ENCODE measurements at regions not wholly inside any gene's neighbourhood (a gene's known extent, or its start where the extent isn't known, plus 50 kb on each side); places are given as distances from the start of the nearest gene placed in this dataset.

DNA sequence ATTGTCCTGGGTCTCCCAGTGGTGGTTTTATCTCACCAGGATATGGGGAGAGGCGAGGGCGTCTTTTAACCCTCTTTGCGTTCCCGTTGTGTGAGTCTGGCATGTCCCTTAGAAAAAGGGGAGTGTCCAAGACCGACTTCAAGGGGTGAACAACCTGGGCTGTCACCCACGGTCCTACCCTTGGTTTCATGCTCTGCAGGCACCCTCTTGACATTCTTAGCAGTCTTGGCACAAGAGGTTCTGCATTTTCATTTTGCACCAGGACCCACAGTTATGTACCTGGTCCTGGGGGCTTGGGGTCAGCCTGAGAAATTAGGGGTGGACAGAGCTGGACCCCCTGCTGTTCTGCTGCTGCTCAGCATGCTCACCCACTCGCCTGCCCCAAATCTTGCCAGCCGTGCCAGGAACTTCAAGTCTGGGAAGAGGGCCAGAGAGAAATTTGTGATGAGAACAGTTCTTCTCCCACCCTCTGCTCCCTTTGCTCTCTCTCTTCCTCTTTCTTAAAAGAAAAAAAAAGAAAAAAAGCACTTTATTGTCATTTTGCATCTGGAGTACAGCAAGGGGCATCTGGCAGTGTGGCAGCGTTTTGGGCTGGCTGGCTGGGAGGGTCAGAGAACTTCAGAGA is 471.2 kb downstream of the MIAT start:
- DNase-seq: no peak

DNA sequence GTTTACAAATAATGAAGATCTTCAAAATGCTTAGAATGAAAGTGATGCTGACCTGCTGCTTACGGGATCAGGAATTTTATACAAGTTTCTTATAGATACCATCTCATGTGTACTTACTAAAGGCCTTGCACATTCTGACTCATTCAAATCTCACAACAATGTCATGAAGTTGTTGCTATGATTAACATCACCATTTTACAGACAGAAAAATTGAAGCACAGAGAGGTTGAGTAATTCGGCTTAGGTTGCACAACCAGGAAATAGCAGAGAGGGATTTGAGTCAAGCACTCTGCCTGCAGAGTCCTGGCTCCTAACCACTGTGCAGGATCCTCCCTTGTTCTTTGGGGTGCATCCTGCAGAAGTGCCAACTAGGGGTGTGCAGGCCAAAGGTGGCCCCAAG is 471.9 kb downstream of the MIAT start:
- DNase-seq: peak; percentile 71

DNA sequence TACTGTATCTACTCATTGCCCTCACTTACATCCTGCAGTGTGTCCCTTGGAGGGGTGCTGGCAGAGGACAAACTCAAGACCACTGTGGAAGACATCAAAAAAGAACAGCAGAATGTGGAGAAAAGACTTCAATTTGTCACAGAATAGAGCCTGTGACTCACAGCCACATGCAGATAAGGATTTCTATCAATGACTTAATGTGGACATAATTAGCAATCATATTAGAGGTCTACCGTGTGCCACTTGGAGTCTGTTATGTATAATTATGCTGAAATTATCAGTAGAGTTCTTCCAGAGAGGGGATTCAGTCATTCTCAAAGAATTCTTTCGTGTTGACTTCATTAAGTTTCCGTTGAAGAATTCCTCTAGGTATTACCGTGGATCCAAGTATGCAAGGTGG is 473.5 kb downstream of the MIAT start:
- no peak for DNase-seq

DNA sequence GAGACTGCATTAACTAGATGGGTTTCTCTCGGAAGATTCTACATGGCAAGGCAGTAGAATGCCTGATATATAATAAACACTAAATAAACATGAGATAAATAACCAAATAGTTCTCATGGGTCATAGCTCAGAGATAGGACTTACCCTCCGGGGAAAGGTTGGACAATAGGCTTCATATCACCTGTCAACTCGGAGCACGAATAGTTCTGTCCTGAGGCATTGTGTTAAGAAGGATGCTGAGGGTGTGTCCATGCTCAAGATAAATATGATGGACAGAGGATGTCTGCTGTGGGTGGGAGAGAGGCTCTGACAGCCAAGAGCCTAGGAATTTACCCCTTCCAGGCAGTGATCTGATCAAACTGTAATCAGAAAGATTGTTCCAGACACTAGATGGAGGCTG is 474.0 kb downstream of the MIAT start:
- DNase-seq: no peak

DNA sequence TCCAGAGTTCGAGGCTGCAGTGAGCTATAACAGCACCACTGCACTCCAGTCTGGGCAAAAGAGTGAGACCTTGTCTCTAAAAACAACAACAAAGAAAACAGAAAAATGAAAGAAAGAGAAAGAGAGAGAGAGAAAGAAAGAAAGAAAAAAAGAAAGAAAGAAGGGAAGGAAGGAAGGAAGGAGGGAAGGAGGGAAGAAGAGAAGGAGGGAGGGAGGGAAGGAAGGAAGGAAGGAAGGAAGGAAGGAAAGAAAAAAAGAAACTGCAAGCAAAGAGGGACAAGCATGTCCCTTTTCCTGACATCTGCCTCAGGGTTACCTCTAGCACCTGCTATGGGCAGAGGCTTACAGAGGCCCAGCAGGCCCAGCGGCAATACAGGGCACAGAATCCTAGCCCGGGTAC is 475.0 kb downstream of the MIAT start:
- DNase-seq: no peak

DNA sequence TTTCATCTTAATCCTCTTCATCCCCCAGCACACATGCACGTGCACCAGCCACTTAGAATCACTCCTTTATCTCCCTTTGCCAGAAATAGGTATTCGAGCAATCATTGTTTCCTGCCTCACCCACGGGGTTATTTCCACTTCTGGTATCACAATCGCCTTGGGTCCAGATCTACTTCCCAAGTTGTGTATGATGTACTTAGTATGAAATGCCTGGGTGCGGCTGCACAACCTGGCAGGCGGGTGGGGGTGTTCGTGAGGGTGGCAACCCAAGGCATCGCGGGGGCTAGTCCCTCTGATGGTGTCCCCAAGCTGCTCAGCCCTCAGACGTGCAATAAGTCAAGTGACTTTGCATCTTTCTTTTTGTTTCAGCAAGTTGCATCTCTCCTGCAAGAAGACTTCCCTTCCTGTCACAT is 475.6 kb downstream of the MIAT start:
- DNase-seq: no peak

DNA sequence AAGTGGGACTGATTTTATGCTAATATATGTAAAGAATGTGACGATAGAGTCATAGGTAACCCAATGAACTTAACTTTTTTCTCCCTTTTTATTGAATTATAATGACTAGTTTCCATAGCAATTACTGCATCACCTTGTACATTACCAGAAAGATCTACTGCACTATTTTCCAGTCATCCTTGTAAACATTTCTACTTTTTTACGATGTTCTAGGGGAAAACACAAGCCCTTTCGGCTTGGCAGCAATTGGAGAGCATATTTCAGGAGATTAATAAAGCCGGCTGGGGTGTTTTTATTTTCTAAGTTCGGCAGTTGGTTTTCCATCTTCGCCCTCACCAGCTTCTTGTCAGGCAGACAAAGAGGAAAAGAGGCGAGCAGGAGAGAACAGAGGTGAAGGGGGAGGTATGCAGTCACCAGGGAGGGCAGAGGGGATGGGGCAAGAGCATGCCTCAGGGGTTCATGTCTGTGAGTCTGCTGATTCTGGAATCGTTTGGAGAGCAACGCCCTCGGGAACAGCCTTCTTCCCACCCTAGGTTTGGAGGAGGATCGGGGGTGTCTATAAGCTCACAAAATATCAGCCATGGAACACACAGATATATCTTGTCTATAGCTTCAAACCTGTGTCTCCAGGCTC is 476.4 kb downstream of the MIAT start:
- DNase-seq: no peak

DNA sequence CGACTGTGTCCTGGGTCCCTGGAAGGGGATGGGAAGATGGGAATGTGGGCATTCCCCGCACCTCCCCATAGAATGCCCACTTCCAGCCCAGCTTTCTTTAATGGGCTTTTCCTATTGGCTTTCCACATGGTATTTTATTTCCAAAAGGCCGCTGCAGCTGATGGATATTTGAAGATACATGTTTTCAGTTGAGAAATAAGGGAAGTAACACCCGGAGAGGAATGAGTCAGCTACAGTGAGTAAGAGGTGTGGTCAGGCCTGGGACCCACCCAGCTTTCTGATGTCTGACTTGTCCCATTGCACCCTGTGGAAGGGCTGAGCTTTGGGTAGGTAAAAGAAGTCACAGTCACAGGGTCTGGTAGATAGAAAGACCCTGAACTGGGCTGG is 476.9 kb downstream of the MIAT start:
- DNase-seq: peak; percentile 69

DNA sequence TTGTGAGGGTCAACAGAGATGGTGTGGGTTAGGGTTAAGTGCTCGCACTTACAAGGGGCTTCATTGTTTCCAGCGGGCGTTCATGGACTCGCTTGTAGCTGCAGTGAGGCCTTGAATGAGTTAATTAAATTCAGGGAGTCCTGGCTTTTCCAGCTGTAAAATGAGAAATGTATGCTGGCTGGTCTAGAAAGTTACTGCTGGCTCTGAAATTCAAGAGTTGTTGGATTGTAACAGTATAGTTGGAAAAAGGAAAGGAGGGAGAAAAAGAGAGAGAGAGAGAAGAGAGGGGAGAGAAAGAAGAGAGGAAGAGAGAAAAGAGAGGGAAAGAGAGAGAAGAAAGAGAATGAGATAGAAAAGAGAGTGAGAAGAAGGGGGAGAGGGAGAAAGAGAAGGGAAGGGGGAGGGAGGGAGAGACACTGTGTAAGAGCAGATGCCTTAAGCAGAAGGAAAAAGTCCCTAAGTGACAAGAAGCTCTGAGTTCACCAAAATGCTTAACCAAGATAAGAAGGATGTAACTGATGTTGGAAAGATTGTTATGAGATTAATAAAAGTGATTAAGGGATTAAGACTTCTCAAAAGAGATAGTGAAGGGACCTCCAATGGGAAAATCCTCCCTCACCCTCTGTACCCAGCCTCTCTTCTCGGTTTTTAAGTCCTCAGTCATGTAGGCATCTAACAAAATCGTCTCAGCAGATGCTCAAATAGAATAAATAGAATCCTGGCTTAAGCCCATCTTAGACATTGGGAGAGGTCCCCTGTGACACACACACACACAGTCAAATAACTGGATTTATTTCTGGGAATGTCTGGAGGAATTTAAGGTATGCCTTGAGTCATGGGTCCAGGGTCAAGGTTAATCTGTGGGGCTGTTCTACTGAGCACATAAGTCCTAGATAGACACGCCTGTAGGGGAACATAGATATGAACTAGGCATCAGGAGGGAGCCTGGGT is 477.9 kb downstream of the MIAT start:
- no peak for DNase-seq

DNA sequence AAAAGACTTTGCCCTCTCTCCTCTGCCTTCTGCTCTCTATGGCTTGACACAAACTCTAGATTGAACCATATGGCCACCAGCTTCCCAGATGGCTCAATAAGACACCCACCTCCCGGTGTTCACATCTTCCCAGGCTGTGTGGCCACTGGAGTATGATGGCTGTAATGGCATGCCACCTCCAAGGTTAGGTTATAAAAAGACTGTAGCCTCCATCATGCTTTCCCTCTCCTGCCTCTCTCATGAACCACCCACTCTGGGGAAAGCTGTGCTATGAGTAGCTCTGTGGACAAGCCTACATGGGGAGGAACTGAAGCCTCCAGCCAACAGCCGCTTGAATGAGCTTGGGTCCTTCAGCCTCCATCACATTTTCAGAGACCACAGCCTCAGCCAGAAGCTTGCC is 479.2 kb downstream of the MIAT start:
- DNase-seq: no peak

DNA sequence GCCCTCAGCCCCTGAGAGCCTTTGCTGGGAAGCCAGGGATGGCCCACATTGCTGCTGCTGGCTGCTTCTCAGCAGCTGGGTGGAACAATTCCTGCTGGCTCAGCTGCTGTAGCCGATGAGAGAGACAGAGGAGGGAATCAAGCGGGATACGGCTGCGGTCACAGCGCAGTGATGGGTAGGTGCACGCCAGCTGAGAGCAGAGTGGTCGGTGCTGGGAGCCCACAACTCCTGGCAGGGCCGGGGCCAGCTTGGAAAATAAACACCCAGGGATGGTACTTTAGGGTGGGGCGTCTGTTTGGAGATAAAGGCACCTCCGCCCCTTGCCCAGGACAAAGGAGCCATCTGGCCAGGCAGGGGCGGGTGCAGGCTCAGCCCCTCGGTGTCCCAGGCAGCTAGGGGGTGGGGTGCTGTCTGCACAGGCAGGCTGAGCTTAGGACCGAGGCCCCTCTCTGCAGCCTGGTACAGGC is 480.5 kb downstream of the MIAT start:
- no peak for DNase-seq

DNA sequence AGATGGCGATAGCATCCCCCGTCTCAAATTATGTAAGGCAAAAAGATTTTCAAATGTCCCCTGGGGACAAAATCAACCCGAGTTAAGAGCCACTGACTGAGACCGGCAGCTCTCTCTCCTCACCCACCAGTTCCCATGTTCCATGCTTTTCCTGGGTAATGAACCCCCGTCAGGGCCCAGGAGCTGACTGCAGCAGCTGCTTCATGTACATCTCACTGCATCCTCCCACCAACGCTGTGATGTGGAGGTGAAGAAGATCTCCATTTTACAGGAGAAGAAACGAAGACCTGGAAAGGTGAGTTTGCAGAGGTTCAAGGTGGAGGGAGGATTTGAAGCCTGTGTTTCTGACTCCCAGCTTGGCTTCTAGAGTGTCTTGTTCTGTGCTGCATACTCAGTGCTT is 481.1 kb downstream of the MIAT start:
- DNase-seq: no peak

DNA sequence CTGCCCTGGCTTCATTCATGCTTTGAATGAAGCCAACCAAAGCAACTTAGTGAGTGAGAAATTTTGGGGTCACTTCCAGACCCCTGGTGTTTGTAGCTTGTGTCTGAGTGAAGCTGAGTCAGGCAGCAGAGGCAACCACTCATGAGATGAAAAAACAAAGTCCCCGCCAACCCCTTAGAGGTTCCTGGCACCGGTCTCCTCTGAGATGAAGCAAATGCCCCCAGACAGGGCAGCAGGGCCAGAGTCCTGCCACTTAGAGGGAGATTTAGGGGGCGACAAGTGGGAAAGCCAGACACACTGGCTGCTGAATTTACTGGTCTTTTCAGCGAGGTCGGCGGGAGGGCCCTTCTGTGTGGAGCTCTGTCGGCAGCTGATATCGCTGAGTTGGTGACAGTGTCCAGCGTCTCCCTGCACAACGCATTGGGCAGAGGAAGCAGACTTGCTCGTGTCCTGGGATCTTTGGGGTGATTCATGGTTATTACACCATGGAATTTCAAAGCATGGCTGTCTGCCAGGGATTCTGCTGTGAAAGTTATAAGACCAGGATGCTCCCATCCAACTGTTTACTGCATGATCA is 482.6 kb downstream of the MIAT start:
- no peak for DNase-seq

DNA sequence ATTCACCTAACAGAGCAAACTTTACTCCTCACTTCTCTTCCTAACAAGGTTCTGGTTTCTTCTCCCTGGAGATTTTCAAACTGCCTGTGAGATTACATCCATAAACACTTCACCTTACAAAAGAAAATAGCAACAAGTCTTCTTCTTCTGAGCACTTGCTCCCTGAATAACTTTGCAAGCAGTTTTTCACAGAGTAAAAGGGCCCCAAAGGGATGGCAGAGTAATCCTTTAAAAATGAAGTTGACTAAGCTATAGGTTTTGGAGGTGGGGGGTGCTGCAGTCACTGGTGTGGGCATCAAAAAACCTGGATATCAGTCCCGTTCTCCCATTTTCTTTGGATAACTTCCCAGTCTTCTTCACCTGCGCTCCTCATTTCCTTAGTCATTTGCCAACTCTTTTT is 484.9 kb downstream of the MIAT start:
- no peak for DNase-seq

DNA sequence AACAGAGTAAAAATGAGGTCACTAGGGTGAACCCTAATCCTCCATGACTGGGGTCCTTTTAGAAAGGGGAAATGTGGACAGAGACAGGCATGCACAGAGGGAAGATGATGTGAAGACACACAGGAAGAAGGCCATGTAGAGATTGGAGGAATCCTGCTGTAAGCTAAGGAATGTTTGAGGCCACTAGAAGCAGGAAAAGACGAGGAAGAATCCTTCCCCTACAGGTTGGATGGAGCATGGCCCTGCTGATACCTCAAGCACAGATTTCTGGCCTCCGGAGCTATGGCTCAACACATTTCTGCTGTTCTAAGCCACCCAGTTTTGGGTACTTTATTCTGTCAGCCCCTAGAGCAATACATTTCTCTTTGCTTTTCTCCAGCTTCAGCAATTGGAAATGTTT is 486.9 kb downstream of the MIAT start:
- no peak for DNase-seq

DNA sequence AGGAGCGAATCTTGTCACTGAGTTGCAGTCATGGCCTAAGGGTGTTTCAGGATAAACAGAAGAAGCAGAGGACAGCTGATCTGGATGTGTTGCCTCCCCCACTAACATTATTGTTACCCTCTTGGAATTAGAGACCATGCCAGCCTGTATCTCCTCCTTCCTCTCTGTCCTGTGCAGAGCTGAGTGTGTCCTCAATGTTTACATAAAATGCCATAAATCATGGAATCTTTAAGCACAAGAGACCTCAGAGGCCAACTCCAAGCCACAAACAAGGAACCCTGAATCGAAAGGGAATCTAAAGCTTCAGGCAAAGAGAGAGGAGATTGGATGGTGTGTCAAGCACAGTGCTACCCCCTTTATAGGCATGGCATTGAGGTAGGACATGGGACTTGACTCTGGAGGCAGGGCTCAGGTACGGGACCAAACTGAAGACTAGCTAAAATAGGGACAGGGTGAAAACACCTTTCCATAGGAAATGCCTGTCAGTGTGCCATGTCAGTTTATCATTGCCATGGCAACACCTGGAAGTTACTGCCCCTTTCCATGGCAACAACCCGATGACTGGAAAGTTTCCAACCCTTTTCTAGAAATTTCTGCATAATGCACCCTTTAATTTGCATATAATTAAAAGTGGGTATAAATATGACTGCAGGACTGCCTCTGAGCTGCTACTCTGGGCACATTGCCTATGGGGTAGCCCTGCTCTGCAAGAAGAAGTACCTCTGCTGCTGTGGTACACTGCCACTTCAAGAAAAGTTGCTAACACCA is 489.7 kb downstream of the MIAT start:
- no peak for DNase-seq

DNA sequence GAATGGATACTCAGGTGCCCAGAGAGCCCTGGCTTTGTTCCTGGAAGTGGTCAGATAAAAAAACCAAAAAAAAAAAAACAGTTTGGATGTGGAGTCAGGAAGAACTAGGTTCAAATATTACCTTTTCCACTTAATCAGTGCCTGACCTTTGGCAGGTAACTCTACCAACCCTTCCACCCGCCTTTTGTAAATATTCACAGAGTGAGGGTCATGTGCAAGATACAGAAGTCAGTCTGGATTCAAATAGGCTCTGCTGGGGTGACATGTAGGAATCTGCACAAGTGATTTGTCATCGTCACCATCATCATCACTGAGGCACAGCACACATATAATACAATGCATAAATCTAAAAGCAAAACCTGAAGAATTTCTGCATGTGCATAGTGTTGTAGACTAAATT is 490.7 kb downstream of the MIAT start:
- no peak for DNase-seq

DNA sequence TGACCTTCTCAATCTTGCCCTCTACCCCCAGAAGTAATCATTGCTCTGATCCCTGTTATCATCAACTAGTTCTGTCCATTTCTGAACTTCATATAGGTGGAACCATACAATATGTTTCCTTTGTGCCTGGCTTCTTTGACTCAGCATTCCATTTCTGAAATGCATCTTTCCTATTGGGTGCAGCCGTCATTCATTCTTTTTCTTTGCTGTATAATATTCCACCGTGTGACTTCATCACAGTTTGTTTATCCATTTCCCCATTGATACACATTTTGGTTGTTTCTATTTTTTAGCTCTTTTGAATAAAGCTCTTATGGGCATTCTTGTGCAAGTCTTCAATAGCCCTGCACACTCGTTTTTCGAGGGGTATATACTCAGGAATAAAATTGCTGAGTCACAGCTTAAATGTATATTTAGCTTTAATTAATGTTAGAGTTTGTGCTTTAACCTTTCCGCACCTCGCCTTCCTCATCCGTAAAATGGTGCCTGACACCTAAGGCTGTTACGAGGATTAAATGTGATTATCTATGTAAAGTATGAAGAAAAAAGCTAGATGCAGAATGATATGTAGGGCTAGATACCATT is 491.6 kb downstream of the MIAT start:
- no peak for DNase-seq

DNA sequence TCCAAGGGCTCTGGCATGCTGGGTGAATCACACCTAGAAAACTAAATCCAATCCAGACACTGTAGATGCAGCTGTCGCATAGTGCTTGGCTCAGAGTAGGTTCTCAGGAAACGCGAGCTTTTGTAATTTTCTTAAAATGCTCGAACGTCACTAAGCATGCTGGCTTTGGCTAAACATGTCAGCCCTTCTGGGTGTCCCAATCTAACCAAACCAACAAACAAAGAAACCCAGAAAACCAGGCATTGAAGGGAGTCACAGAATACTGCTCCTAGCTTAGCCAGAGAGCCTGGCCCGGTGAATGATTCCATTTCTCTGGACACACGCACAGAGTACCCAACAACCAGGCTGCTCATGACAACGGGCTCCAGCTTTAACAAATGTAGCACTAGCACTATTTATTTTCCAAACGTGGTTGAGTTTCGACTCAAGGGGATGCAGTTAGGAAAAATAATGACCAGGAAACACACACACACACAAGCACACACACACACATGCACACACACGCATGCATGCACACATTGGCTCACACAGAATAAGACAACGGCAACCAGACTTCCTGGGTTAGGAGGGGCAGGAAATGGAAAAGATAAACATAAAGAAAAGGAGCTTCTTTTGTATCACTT is 492.6 kb downstream of the MIAT start:
- no peak for DNase-seq

DNA sequence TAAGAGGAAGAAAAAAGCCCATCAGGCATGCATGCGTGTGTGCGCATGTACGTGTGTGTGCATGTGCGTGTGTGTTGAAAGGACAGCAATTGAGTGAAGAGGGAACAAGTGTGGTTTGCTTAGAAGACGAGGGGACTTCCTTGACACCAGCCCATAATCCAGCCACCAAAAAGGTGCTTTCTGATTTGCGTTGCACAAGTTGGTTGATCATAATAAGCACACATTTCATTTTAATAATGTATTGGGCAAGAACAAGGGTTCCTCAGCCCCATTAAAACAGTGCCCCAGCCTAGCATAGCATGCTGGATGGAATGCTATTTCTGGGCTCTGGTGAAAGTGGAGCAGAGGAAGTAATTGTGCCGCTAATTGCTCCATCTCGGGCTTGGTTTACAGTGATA is 493.2 kb downstream of the MIAT start:
- no peak for DNase-seq

DNA sequence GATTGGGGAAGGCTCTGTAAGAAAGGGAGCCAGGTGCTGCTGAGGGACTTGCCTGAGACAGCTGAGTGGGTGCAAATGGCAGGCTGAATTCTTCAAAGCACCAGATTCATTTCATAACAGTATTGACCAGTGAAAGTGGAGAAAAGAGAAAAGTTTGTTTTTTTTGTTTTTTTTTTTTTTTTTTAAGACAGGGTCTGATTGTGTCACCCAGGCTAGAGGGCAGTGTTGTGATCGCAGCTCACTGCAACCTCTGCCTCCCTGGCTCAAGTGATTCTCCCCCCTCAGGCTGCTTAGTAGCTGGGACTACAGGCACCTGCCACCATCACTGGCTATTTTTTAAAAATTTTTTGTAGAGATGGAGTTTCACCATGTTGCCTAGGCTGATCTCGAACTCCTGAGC is 494.0 kb downstream of the MIAT start:
- DNase-seq: no peak

DNA sequence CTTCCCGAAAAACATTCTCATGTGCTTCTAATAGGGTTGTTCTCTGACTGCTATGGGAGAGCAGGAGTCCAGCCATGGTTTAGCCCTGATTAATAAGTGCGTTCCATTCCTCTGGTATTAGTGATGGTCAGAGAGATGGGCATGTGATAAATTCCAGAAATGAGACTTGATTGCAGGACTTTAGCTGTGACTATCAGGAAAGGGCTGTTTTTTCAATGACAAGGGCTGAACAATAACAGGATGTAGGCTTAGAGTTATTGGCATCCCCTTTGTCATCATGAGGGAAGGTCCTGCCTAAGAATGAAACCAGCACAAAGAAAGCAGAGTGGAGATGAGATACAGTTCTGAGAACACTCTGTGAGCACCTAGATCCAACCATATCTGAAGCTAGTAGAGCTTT is 494.6 kb downstream of the MIAT start:
- peak; percentile 28 for DNase-seq

All from activated CD4-positive, alpha-beta T cell treated with anti-CD3 and anti-CD28 coated beads, Interleukin-2, amount 50 U/mL, for 16 hours (primary cell).